Activated T-helper 1 cell treated with anti-CD3 and anti-CD28 coated beads, Interleukin-12 subunit alpha, Interleukin-12 subunit beta, Interleukin-2, Interleukin-4 antibody, amounts not matched to agents 30 ng/mL and 10 ng/mL and 1 ng/mL, durations not matched to agents 14 hours and 24 hours and 36 hours (primary cell): ENCODE measurements at regions not wholly inside any gene's neighbourhood (a gene's known extent, or its start where the extent isn't known, plus 50 kb on each side); places are given as distances from the start of the nearest gene placed in this dataset.
"Not testable (repeated sequence)": the region's sequence is repeated elsewhere in the genome, so short reads cannot be mapped to it uniquely, and the experiment has no call there.

Source experiments
- DNase-seq: peaks from one replicate; pipeline ENCODE4 v3.0.0; 2021; ENCODE audit warnings: low spot score
- H3K27ac Mint-ChIP-seq: one replicate; pipeline ENCODE4 v1.8.0; 2021; ENCODE audit warnings: mild to moderate bottlenecking, mixed read lengths
- H3K27me3 Mint-ChIP-seq: one replicate; pipeline ENCODE4 v1.8.0; 2022; ENCODE audit warnings: mild to moderate bottlenecking, moderate library complexity, mixed read lengths; ENCODE audit not compliant: insufficient read depth
- H3K36me3 Mint-ChIP-seq: one replicate; pipeline ENCODE4 v1.8.0; 2021; ENCODE audit warnings: low read depth, mixed read lengths
- H3K4me1 Mint-ChIP-seq: one replicate; pipeline ENCODE4 v1.8.0; 2021; ENCODE audit warnings: low read depth, mixed read lengths
- H3K4me3 Mint-ChIP-seq: one replicate; pipeline ENCODE4 v1.8.0; 2021; ENCODE audit warnings: mild to moderate bottlenecking, moderate library complexity, mixed read lengths
- H3K9me3 Mint-ChIP-seq: one replicate; pipeline ENCODE4 v1.8.0; 2021; ENCODE audit warnings: mixed read lengths
- intact Hi-C: fragments of 100-400 bp; cut with micrococcal nuclease; formaldehyde crosslinking; loops from one replicate; pipeline ENCODE4 v1.15.1; 2024

DNA sequence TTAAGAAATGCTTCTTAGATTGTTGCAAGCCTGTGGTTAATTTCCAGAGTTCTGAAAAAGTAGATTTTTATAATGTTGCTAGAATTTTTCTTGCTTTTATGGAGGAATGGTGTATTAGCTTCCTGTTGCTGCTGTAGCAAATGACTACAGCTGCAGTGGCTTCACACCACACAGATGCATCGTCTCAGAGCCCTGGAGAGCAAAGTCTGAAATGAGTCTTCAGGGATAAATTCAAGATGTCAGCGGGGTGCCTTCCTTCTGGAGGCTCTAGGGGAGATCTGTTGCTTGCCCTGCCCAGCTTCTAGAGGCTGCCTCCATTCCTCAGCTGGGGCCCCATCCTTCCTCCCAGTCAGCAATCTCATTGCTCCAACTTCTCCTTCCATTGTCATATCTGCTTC is 187.8 kb downstream of the ZNF516 start:
- intact Hi-C loops = no loop called here
- Mint-ChIP-seq H3K27ac (no peak overlapping the region), H3K4me3 (no peak overlapping the region), H3K36me3 (no peaks in the 10 kb centered on the region), H3K27me3 (peaks cover 8% of the 10 kb centered on the region), H3K9me3 (no peaks in the 10 kb centered on the region), H3K4me1 (no peaks in the 10 kb centered on the region)
- no peak for DNase-seq

- no peaks in the 10 kb centered on the region for H3K9me3 Mint-ChIP-seq
- no peak overlapping the region for H3K27ac Mint-ChIP-seq
- H3K4me3 Mint-ChIP-seq = no peak overlapping the region
- no peaks in the 10 kb centered on the region for H3K4me1 Mint-ChIP-seq
- no peaks in the 10 kb centered on the region for H3K36me3 Mint-ChIP-seq
- DNase-seq = no peak
- H3K27me3 Mint-ChIP-seq = peaks cover 13% of the 10 kb centered on the region
- intact Hi-C loops = no loop called here
Measured at GRCh38 chr18:76306685-76307292, 188.3 kb downstream of the ZNF516 start.

GRCh38 chr18:76285866-76286265 is 209.2 kb downstream of the ZNF516 start:
- Mint-ChIP-seq H3K4me1 (no peaks in the 10 kb centered on the region), H3K9me3 (no peaks in the 10 kb centered on the region), H3K4me3 (no peak overlapping the region), H3K27me3 (no peaks in the 10 kb centered on the region), H3K36me3 (no peaks in the 10 kb centered on the region), H3K27ac (no peak overlapping the region)
- intact Hi-C loops = no loop called here
- no peak for DNase-seq

GRCh38 chr18:76281565-76281964 is 213.5 kb downstream of the ZNF516 start:
- H3K9me3 Mint-ChIP-seq = no peaks in the 10 kb centered on the region
- no peak overlapping the region for H3K27ac Mint-ChIP-seq
- intact Hi-C loops = no loop called here
- H3K36me3 Mint-ChIP-seq = no peaks in the 10 kb centered on the region
- H3K4me1 Mint-ChIP-seq = no peaks in the 10 kb centered on the region
- no peak for DNase-seq
- peaks cover 2% of the 10 kb centered on the region for H3K27me3 Mint-ChIP-seq
- H3K4me3 Mint-ChIP-seq = no peak overlapping the region

GRCh38 chr18:76277801-76278200 is 217.2 kb downstream of the ZNF516 start:
- Mint-ChIP-seq H3K27ac (no peak overlapping the region), H3K4me3 (no peak overlapping the region), H3K9me3 (no peaks in the 10 kb centered on the region), H3K27me3 (peaks cover 2% of the 10 kb centered on the region), H3K4me1 (no peaks in the 10 kb centered on the region), H3K36me3 (no peaks in the 10 kb centered on the region)
- intact Hi-C loops = no loop called here
- DNase-seq = no peak

- Mint-ChIP-seq H3K4me1 (no peaks in the 10 kb centered on the region), H3K27ac (no peak overlapping the region)
- intact Hi-C loops = no loop called here
Measured at GRCh38 chr18:76275727-76276313, 219.2 kb downstream of the ZNF516 start.

DNA sequence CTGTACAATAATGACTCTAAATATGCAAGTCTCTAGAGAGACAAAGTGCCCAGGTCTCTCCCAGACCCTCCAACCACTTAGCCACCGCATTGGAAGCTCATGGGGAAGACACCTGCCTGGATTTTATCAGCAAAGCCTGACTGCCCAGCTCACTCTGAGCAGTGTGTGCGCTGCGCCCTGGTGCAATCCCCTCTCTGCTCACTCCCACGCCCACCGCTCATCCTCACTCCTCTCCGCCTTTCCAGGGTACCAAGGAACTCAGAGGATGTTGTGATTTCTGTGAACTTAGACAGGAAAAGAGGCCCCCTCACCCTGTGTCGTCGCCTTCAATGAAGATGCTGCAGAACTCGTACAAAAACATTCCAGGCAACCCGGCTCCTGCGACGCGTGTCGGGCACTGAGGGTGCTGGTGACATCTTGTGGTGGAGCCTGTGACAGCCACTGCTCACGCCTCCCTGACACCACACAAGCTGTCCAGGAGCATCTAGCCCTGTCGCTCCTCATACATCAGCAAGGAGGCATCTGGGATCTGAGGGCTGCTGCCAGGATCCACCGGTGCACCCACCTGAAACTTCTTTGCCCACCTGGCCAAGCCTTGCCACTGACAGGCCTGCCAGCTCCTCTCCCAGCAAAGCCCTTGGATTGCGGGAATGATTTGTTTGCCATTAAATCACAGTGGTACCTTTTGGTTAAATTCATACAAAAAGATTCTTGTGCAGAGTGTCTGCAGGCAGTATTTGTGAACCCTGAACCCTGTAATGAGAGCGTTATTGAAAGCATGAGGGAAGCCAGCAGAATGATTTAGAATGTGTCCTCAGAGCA is 220.4 kb downstream of the ZNF516 start:
- no peaks in the 10 kb centered on the region for H3K9me3 Mint-ChIP-seq
- H3K36me3 Mint-ChIP-seq = no peaks in the 10 kb centered on the region
- H3K4me1 Mint-ChIP-seq = no peaks in the 10 kb centered on the region
- no peak overlapping the region for H3K4me3 Mint-ChIP-seq
- DNase-seq = no peak
- H3K27ac Mint-ChIP-seq = no peak overlapping the region
- H3K27me3 Mint-ChIP-seq = peaks cover 2% of the 10 kb centered on the region
- intact Hi-C loops = no loop called here

More at GRCh38 chr18:76275727-76276313, 219.2 kb downstream of the ZNF516 start:
- Mint-ChIP-seq H3K36me3 (no peaks in the 10 kb centered on the region), H3K4me3 (no peak overlapping the region), H3K9me3 (no peaks in the 10 kb centered on the region), H3K27me3 (peaks cover 2% of the 10 kb centered on the region)
- no peak for DNase-seq

DNA sequence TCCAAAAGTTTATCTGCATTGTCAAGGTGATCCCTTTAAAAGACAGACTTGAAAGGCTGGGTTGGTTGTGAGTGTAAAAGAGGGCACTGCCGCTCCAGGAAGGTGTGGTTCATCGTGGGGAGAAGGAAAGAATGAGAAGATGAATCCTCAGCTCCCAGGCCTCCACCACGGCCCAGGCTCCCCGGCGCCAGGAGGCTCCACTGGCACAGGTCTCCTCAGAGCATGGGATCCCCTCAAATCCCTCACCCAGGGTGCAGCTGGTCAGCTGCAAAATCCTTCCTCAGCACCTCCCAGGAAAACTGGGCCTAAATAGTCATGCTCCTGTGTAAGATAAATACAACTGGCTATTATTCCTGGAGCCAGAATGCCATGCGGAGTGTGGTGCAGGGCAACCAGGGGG is 221.1 kb downstream of the ZNF516 start:
- no peak overlapping the region for H3K27ac Mint-ChIP-seq
- H3K9me3 Mint-ChIP-seq = no peaks in the 10 kb centered on the region
- H3K4me1 Mint-ChIP-seq = no peaks in the 10 kb centered on the region
- DNase-seq = no peak
- no peak overlapping the region for H3K4me3 Mint-ChIP-seq
- H3K27me3 Mint-ChIP-seq = peaks cover 2% of the 10 kb centered on the region
- no peaks in the 10 kb centered on the region for H3K36me3 Mint-ChIP-seq
- intact Hi-C loops = no loop called here

- H3K27ac Mint-ChIP-seq = no peak overlapping the region
- H3K36me3 Mint-ChIP-seq = no peaks in the 10 kb centered on the region
- no peak overlapping the region for H3K4me3 Mint-ChIP-seq
- H3K27me3 Mint-ChIP-seq = peaks cover 2% of the 10 kb centered on the region
- no peak for DNase-seq
- intact Hi-C loops = no loop called here
- no peaks in the 10 kb centered on the region for H3K9me3 Mint-ChIP-seq
- no peaks in the 10 kb centered on the region for H3K4me1 Mint-ChIP-seq
Measured at GRCh38 chr18:76273036-76273545, 222.0 kb downstream of the ZNF516 start.

DNA sequence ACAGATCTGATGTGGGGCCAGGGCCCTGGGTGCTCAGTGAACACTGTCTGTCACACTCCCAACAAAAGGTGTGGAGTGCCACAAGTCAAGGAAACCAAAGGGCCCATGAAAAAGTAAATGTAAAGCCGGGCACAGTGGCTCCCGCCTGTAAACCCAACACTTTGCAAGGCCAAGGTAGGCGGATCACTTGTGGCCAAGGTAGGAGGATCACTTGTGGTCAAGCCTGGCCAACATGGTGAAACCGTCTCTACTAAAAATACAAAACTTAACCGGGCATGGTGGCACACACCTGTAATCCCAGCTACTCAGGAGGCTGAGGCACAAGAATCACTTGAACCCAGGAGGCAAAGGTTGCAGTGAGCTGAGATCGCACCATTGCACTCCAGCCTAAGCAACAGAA is 227.6 kb downstream of the ZNF516 start:
- H3K27me3 Mint-ChIP-seq, H3K36me3 Mint-ChIP-seq, H3K9me3 Mint-ChIP-seq, H3K4me1 Mint-ChIP-seq, H3K27ac Mint-ChIP-seq, intact Hi-C loops, DNase-seq, H3K4me3 Mint-ChIP-seq: not testable (repeated sequence)

- Mint-ChIP-seq H3K9me3 (no peaks in the 10 kb centered on the region), H3K36me3 (no peaks in the 10 kb centered on the region), H3K27me3 (peaks cover 3% of the 10 kb centered on the region), H3K27ac (no peak overlapping the region), H3K4me3 (no peak overlapping the region), H3K4me1 (no peaks in the 10 kb centered on the region)
- intact Hi-C loops = no loop called here
- no peak for DNase-seq
Measured at GRCh38 chr18:76266236-76266991, 228.6 kb downstream of the ZNF516 start.

- H3K4me1 Mint-ChIP-seq = no peaks in the 10 kb centered on the region
- peaks cover 3% of the 10 kb centered on the region for H3K27me3 Mint-ChIP-seq
- no peak for DNase-seq
- H3K9me3 Mint-ChIP-seq = no peaks in the 10 kb centered on the region
- intact Hi-C loops = no loop called here
- no peaks in the 10 kb centered on the region for H3K36me3 Mint-ChIP-seq
- no peak overlapping the region for H3K4me3 Mint-ChIP-seq
- H3K27ac Mint-ChIP-seq = no peak overlapping the region
Measured at GRCh38 chr18:76265497-76266235, 229.4 kb downstream of the ZNF516 start.
